B cell (primary cell): ENCODE measurements at regions not wholly inside any gene's neighbourhood (a gene's known extent, or its start where the extent isn't known, plus 50 kb on each side); places are given as distances from the start of the nearest gene placed in this dataset.

ENCODE experiments used
- ATAC-seq: fragments of 200-7000 bp; cut with Tn5 transposase; one replicate; pipeline ENCODE4 v1.10.0; 2021; ENCODE audit warnings: low read depth, mild to moderate bottlenecking, moderate number of reproducible peaks, moderate library complexity
- CTCF ChIA-PET: fragments of 350-600 bp; sonication (Branson Sonifier 250); formaldehyde crosslinking; loops from one replicate; lab custom pipeline; 2021; ENCODE audit warnings: antibody characterized with exemption, inconsistent platforms; lab: Charles Lee
- POLR2A ChIA-PET: fragments of 350-600 bp; sonication (Branson Sonifier 250); formaldehyde crosslinking; loops from one replicate; lab custom pipeline; 2021; ENCODE audit warnings: antibody characterized with exemption; lab: Charles Lee
- DNase-seq: peaks from one replicate; pipeline ENCODE4 v3.0.0; 2013
- H2AFZ ChIP-seq: 2 replicates; pipeline ENCODE4 v1.6.1; 2012; ENCODE audit warnings: mild to moderate bottlenecking, low read depth, low read length; ENCODE audit not compliant: insufficient read depth, poor library complexity, severe bottlenecking
- H3K27ac ChIP-seq, 2 donors: 1 replicate in 1 of 2; 2 replicates in 1 of 2; pipeline ENCODE4 v1.5.1; 2012 to 2013; ENCODE audit warnings: low read length in 2 of 2, mild to moderate bottlenecking in 2 of 2, moderate library complexity in 1 of 2
- H3K27me3 ChIP-seq, 4 experiments: fragments of 200-600 bp in 1 of 4; sonication (generic) in 1 of 4; replicated peaks in 1 of 4; 1 replicate in 2 of 4; 2 replicates in 2 of 4; pipeline versions ENCODE4 v1.6.1 to v1.7.0; 2013 to 2016; ENCODE audit warnings: low read length in 3 of 4, mild to moderate bottlenecking in 2 of 4, mixed read lengths in 1 of 4, moderate library complexity in 1 of 4; ENCODE audit not compliant: insufficient read depth in 4 of 4, control insufficient read depth in 3 of 4; ENCODE audit errors: control extremely low read depth in 1 of 4
- H3K36me3 ChIP-seq, 2 experiments: replicated peaks in 1 of 2; 1 replicate in 1 of 2; 2 replicates in 1 of 2; pipeline versions ENCODE4 v1.6.1 to v1.7.1; 2013; ENCODE audit warnings: low read length in 1 of 2; ENCODE audit not compliant: insufficient read depth in 2 of 2, control insufficient read depth in 1 of 2; ENCODE audit errors: control extremely low read depth in 1 of 2, extremely low read depth in 1 of 2
- H3K4me1 ChIP-seq, 2 donors: fragments of 200-600 bp in 1 of 2; sonication (generic) in 1 of 2; 1 replicate in 1 of 2; 2 replicates in 1 of 2; pipeline versions ENCODE4 v1.5.1 to v1.6.1; 2013 to 2017; ENCODE audit warnings: low read length in 2 of 2; ENCODE audit not compliant: control insufficient read depth in 2 of 2, insufficient read depth in 2 of 2
- H3K4me2 ChIP-seq: replicated peaks from 2 replicates; pipeline ENCODE3; 2012; ENCODE audit warnings: mild to moderate bottlenecking, low read depth, low read length; ENCODE audit not compliant: poor library complexity, severe bottlenecking
- H3K4me3 ChIP-seq, 5 experiments: fragments of 200-600 bp in 1 of 5; sonication (generic) in 1 of 5; 1 replicate in 3 of 5; 2 replicates in 2 of 5; pipeline versions ENCODE4 v1.5.1 to v1.7.0; 2011 to 2016; ENCODE audit warnings: low read length in 4 of 5, mild to moderate bottlenecking in 4 of 5, low read depth in 2 of 5, control low read depth in 1 of 5, moderate library complexity in 1 of 5; ENCODE audit not compliant: insufficient read depth in 1 of 5; ENCODE audit errors: control extremely low read depth in 1 of 5, extremely low read depth in 1 of 5
- H3K79me2 ChIP-seq: fragments of 200-600 bp; sonication (generic); one replicate; pipeline ENCODE4 v1.6.0; 2016; ENCODE audit warnings: low read length; ENCODE audit not compliant: control insufficient read depth, insufficient read depth
- H3K9ac ChIP-seq: fragments of 200-600 bp; sonication (generic); 2 replicates; pipeline ENCODE4 v1.6.1; 2017; ENCODE audit warnings: mild to moderate bottlenecking, low read length, moderate library complexity
- H3K9me3 ChIP-seq, 3 donors: one replicate each; pipeline versions ENCODE4 v1.6.1 to v1.7.1; 2013; ENCODE audit warnings: low read length in 2 of 3; ENCODE audit not compliant: control insufficient read depth in 2 of 3, insufficient read depth in 1 of 3; ENCODE audit errors: control extremely low read depth in 1 of 3
- H4K20me1 ChIP-seq: 2 replicates; pipeline ENCODE4 v1.6.0; 2012; ENCODE audit warnings: mild to moderate bottlenecking, low read length; ENCODE audit not compliant: insufficient read depth, control insufficient read depth, poor library complexity, severe bottlenecking
- H3K27ac Mint-ChIP-seq: one replicate; pipeline ENCODE4 v1.8.0; 2021; ENCODE audit warnings: mixed read lengths
- H3K27me3 Mint-ChIP-seq: one replicate; pipeline ENCODE4 v1.8.0; 2021; ENCODE audit warnings: mixed read lengths
- H3K4me1 Mint-ChIP-seq: one replicate; pipeline ENCODE4 v1.8.0; 2021; ENCODE audit warnings: mixed read lengths
- H3K4me3 Mint-ChIP-seq: one replicate; pipeline ENCODE4 v1.8.0; 2021; ENCODE audit warnings: mixed read lengths
- H3K9me3 Mint-ChIP-seq: one replicate; pipeline ENCODE4 v1.8.0; 2022; ENCODE audit warnings: mixed read lengths; ENCODE audit not compliant: insufficient read depth
- CTCF ChIP-seq: fragments of 200-600 bp; IDR thresholded peaks from one replicate; pipeline ENCODE4 v1.8.0; 2022; ENCODE audit warnings: antibody characterized with exemption, mild to moderate bottlenecking
- EZH2 ChIP-seq: IDR thresholded peaks from 2 replicates; pipeline ENCODE4 v1.6.1; 2012; ENCODE audit warnings: borderline replicate concordance, low read depth, mild to moderate bottlenecking, moderate library complexity, low read length; ENCODE audit not compliant: insufficient read depth, poor library complexity, severe bottlenecking
- WGBS: methylation state at CpG from one replicate; pipeline ENCODE4 v1.1.5; 2013; ENCODE audit warnings: missing lambda C conversion rate; ENCODE audit not compliant: insufficient coverage; 5-methylcytosine and 5-hydroxymethylcytosine counted together
- intact Hi-C: fragments of 100-400 bp; cut with micrococcal nuclease; formaldehyde crosslinking; loops from one replicate; pipeline ENCODE4 v1.10.0; 2022

GRCh38 chr18:27793013-27793785, 383.7 kb downstream of the CDH2 start:
- H2AFZ ChIP-seq: no peak overlapping the region
- H3K4me1 Mint-ChIP-seq: no peaks in the 10 kb centered on the region
- no peak for ATAC-seq
- DNase-seq: no peak
- no peak overlapping the region for H3K4me3 ChIP-seq
- no peaks in the 10 kb centered on the region for H3K36me3 ChIP-seq
- H3K4me1 ChIP-seq: no peaks in the 10 kb centered on the region
- no peaks in the 10 kb centered on the region for H3K79me2 ChIP-seq
- no peaks in the 10 kb centered on the region for H3K27me3 ChIP-seq
- ChIA-PET CTCF (no interaction called here), POLR2A (no interaction called here)
- H3K4me3 Mint-ChIP-seq: no peak overlapping the region
- no peak overlapping the region for H3K27ac Mint-ChIP-seq
- no peak for TF ChIP-seq CTCF
- no peak for TF ChIP-seq EZH2
- no CpG with 5 or more reads among the region's 7 CpGs for WGBS
- no peaks in the 10 kb centered on the region for H3K9me3 Mint-ChIP-seq
- no peaks in the 10 kb centered on the region for H3K27me3 Mint-ChIP-seq
- intact Hi-C loops: no loop called here
- peaks cover 0 to 2% (median 0%) of the 10 kb centered on the region in 3 donors for H3K9me3 ChIP-seq
- H4K20me1 ChIP-seq: no peaks in the 10 kb centered on the region
- H3K27ac ChIP-seq: no peak overlapping the region
- H3K4me2 ChIP-seq: no peak overlapping the region
- no peak overlapping the region for H3K9ac ChIP-seq

- CTCF ChIA-PET: no interaction called here
- no CpG with 5 or more reads among the region's 1 CpG for WGBS
Measured at GRCh38 chr18:27789406-27789805, 387.5 kb downstream of the CDH2 start.

More at GRCh38 chr18:27789406-27789805, 387.5 kb downstream of the CDH2 start:
- no peak for ATAC-seq
- H4K20me1 ChIP-seq: no peaks in the 10 kb centered on the region
- H3K4me3 ChIP-seq: no peak overlapping the region
- intact Hi-C loops: no loop called here
- Mint-ChIP-seq H3K27ac (no peak overlapping the region), H3K4me3 (no peak overlapping the region), H3K4me1 (no peaks in the 10 kb centered on the region), H3K27me3 (no peaks in the 10 kb centered on the region), H3K9me3 (no peaks in the 10 kb centered on the region)
- H3K79me2 ChIP-seq: no peaks in the 10 kb centered on the region
- DNase-seq: no peak
- H3K9ac ChIP-seq: no peak overlapping the region
- no peaks in the 10 kb centered on the region for H3K27me3 ChIP-seq
- no peak overlapping the region for H3K27ac ChIP-seq
- POLR2A ChIA-PET: no interaction called here
- H3K4me1 ChIP-seq: no peaks in the 10 kb centered on the region
- peaks cover 0 to 9% (median 0%) of the 10 kb centered on the region in 3 donors for H3K9me3 ChIP-seq
- no peaks in the 10 kb centered on the region for H3K36me3 ChIP-seq
- TF ChIP-seq EZH2 (no peak), CTCF (no peak)
- H3K4me2 ChIP-seq: no peak overlapping the region
- no peak overlapping the region for H2AFZ ChIP-seq
